NCI-H748 (cell line): ENCODE measurements at regions not wholly inside any gene's neighbourhood (a gene's known extent, or its start where the extent isn't known, plus 50 kb on each side); places are given as distances from the start of the nearest gene placed in this dataset.

Experiments
- DNase-seq: peaks from one replicate; lab custom pipeline; 2025; ENCODE audit not compliant: unreplicated experiment; lab: John Stamatoyannopoulos, UW

DNA sequence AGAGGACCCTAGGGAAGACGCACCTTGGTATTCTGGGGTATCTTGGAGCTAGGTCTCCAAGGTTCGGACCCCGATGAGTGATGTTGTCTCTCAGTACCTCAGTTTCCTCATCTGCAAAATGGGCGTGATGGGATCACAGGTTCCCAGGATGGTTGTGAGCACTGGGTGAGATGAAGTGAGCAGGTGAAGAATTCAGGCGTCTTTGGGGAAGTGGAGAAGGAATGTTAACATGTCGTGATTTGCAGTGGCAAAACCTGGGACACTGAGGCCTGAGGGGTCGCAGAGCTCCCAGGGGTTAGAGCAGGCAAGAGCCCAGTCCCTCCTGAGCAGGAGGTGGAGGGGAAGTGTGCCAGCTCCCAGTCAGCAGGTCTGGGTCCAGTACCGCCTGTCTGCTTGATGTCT is 215.1 kb upstream of the GSE1 start:
- no peak for DNase-seq

DNA sequence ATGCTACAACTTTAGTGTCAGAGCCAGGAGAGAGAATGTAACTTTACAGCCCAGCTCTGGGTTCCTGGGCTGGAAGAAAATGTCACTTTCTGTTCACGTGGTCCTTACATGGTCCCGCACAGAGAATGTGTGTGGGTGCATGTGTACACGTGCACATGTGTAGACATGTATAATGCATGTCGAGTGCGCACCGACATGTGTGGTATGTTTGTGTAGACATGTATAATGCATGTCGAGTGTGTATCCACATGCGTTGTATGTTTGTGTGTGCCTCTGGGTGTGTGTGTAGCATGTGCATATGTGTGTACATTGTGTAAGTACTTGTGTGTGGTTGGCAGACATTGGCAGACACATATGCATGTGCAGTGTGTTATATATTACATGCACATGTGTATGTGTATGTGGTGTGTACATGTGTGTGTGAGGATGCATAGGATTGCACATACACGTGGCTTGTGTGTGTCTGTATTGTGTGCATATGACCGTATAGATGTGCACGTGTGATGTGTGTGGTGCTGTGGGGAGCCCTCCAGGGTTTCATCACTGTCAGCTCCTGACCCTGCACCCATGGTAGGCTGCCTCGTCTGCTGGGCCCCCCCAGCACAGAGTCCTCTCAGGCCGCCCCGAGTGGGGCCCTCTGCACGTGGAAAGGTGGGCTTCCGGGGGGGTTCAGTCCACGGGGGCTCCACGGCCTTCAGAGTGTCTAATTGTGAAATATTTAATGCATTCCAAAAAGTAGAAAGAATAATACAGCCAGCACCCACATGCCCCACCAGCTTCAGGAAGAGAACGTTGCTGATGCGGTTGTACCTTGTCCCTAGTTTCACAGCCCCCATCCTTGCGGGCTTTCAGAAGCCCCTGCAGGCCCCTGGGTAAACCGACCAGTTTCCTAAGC is 214.2 kb upstream of the GSE1 start:
- no peak for DNase-seq

DNA sequence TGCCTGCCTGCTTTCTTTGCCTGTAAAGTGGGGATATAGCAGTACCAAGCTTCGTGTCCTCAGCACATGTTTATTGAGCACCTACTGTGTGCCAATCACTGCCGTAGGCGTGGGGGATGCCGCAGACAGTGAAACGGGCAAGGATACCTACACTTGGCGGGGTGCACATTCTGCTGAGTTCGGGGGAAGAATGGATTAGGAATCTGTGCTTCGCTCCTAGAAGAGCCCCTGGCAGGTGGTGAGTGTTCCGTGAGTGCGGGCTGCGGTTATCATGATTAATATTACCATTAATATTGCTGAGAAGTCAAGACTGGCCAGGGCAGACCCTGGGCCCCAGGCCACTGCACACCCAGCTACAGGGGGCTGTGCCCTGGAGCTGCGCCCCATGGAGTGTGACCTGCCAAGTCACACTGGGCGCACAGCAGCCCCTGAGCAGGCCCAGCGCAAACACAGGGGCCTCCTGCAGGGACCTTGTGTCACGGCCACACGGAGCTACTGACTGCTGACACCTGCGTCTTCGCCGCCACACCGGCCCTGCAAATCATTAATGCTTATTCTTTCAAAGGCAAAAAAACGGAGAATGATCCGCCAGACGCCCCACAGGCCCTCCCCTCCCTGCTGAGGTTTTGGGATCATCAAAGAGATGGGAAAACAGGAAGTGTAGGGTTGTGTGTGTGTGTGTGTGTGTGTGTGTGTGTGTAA is 213.4 kb upstream of the GSE1 start:
- DNase-seq: peak; percentile 54

DNA sequence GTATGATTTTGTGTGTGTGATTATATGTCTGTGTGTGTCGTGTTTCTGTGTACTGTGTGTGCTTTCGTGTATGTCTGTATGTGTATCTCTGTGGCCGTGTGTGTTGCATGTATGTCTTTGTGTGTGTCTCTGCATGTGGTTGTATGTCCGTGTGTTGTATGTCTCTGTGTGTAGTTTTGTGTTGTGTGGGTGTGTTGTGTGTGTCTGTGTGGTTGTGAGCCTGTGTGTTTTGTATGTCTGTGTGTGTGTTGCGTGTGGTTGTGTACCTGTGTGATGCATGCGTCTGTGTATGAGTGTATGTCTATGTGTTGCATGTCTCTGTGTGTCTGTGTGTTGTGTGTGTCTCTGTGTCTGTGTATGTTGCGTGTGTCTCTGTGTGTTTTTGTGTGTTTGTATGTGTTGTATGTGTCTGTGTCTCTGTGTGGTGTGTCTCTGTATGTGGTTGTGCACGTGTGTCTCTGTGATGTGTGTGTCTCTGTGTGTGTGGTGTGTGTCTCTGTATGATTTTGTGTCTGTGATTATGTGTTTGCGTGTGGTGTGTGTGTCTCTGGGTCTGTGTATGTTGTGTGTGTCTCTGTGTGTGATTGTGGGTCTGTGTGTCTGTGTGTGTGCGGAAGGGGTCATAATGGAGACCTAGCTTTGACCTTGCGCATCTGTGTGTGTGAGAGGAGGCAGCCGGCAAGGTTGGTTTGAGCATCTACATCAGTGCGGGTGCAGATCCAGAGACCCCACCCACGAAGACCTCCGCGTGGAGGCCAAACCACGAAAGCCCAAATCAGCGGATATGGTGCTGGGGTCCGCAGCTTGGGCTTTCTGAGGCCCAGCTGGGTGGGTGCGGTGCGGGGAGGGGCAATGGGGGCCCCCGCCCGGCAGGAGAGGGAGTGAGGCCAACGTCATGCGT is 212.6 kb upstream of the GSE1 start:
- no peak for DNase-seq

DNA sequence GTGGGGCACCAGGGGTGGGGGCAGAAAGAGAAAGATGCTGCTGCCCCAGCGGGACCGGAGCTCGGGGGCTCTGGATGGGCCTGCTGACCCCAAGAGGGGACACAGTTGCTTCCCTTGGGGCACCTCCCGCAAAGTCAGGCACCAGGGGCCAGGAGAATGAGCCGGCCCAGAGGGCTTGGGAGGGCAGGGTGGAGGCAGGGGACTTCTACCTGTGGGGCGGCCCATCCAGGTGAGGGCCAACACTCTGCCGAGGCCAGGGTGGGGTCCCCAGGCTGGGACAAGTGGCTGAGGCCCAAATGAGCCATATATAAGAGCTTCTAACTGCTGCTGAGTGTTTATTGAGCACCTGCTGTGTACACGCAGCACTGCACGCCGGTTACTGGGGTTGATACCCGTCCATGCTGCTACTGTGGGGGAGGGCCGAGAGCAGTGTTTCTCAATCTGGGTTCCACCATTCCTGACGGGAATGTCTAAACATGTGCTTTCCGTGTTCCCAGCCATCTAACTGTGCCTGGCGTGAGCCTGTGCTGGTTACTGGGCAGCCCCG is 211.7 kb upstream of the GSE1 start:
- no peak for DNase-seq

DNA sequence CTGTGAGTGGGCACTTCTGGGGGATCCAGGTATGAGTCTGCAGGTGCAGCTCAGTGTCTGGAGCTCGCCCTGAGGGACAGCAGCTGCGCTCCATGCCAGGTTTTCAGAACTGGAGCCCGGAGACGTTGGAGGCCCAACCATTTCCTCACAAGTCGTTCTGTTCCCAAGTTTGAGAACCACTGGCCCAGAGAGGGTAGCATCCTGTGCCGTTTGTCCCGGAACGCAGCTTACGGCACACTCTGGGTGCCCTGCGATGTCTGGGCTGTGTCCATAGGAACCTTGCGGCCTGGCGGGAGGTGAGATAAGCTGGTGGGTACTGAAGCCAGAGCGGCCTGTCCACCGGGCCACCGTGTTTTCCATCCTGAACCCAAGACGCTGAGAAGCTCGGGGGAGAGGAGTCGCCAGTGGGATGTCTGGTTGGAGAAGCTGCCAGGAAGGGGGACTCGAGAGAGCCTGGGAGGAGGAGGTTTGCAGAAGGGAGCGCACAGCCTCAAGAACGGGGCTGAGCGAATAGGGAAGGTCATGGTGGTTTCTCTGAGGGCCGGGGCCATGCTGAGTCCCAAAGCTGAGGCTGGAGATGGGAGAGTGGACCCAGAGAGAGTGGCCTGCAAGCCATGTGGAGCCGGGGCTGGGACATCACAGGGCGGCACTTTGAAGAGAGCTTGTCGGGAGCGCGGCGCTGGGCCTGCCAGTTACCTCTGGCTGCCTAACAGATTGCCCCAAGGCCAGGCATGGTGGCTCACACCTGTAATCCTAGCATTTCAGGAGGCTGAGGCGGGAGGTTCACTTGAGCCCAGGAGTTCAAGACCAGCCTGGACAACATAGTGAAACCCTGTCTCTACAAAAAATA is 211.0 kb upstream of the GSE1 start:
- DNase-seq: no peak

DNA sequence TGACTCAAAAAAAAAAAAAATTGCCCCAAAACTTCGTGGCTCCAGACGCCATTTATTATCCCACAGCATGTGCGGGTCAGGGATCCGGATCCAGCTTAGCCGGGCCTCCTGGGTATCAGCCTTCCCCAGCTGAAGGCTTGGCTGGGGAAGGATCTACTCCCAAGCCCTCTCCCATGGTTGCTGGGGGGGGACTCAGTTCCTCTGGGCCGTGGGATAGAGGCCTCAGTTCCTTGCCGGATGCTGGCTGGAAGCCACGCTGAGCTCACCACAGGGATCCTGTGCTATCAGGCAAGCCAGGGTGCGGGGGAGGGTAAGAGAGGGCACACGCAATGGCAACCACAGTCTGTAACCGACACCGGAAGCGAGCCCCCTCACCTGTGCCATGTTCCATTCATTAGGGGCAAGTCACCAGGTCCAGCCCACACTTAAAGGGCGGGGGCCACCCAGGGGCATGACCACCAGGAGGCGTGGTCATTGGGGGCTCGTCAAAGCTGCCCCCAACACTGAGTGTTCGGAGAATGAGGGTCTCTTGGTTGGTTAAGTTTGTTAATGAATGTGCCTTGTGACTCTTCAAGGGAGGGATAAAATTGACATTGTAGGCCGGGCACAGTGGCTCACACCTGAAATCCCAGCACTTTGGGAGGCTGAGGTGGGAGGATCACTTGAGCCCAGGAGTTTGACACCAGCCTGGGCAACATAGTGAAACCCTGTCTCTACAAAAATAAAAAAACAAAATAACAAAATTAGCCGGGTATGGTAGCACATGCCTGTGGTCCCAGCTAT is 210.0 kb upstream of the GSE1 start:
- DNase-seq: no peak

DNA sequence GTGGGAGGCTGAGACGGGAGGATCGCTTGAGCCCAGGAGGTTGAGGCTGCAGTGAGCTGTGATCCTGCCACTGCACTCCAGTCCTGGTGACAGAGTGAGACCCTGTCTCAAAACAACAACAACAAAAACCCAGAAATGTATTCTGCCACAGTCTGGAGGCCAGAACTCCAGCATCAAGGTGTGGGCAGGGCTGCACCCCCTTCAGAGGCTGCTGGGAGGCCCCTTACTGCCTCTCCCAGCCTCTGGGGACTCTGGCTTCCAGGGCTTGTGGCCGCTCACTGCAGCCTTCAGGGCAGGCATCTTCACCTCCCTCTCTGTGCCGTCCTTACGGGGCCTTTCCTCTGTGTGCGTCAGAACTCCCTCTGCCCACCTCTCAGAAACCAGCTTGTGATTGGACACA is 209.4 kb upstream of the GSE1 start:
- no peak for DNase-seq

DNA sequence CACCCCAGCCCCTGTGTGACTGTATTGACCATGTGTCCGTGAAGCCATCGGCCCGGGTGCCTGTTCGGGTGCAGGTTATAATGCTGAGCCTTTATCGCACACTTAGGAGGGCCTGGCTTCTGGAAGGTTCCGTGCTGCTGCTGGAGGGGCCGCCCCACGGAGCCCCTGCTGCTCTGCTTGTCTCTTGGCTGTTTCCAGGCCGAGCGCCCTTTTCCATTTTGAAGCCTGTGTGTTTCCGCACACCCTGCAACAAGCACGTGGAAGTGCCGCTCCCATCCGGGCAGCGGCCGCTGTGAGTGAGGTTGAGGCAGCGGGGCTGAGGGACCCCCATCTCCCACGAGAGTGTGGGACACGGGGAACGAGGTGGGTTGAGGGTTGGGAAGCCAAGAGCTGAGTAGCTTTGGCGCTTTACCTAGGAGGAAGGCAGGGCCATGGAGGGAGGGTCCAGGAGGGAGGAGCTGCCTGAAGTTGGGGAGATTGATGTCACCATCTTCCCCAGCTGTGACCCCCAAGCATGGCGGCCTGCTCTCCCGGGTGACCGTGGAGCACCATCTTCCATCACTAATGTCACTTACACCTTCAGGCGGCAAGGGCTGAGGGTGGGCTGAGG is 200.1 kb upstream of the GSE1 start:
- no peak for DNase-seq

DNA sequence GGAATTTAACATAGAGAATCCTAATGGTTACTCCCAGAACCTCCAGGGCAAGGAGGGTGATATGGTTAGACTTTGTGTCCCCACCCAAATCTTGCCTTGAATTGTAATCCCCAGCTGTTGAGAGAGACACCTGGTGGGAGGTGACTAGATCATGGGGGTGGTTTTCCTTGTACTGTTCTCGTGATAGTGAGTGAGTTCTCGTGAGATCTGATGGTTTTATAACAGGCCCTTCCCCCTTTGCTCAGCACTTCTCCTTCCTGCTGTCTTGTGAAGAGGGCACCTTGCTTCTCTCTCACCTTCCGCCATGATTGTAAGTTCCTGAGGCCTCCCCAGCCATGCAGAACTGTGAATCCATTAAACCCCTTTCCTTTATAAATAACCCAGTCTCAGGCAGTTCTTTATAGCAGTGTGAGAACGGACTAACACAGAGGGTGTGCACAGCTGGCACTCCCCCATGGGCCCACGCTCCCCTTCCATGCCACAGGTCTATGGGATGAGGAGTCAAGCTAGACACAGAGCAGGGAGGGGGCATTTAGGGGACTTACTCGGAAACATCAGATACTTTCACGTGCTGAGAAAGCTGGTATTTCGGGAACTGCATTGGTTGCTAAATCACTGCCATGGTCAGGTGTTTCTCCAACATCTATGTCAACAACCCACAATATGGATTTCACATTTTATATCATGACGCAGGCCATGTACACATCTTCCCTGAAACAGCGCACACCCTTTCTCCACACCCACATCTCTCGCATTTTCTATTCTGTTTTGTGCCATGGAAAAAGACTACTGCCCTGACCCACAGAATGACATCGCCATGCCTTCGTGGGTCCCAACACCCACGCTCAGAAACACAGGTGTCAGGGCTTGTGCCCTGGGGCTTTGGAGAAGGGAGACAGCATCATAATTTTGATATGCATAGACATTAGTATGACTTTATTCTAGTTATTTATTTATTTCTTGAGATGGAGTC is 199.1 kb upstream of the GSE1 start:
- no peak for DNase-seq

DNA sequence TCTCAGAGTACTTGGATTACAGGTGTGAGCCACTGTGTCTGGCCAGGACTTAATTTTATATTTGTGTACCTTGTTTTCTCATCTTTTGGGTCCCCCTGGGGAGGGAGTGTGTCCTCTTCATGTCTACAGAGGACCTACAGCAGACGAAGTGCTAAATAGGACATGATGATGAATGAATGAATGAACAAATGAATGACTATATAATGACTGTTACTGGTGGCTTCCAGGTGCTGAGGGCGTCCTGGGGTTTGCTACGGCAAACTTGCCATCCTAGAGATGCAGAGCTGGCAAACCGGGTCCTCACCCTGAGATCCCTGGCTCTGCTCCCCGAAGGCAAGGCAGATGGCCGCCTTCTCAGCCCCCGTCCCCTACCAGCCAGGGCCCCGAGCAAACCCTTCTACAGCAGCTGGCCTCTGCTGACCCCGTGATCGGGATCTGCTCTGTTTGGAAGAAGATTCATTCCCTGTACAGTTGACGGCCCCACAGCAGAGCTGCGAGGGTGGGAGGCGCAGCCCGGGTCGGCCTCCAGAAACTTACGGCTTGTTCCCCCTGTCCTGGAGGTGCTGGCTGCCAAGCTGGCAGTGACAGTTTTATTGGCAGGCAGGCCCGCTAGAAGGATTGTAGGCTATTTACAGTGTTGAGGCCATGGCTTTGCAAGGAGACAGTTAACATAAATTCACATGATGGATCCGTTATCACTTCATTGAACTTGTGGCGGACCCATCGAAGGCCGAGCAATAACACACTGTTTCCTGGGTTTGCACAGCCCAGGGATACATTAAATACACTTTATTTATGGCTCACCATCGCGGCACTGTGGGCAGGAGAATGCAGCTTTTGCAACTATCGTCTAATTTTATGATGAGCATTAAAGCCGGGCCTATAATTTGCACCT is 197.7 kb upstream of the GSE1 start:
- peak; percentile 23 for DNase-seq

DNA sequence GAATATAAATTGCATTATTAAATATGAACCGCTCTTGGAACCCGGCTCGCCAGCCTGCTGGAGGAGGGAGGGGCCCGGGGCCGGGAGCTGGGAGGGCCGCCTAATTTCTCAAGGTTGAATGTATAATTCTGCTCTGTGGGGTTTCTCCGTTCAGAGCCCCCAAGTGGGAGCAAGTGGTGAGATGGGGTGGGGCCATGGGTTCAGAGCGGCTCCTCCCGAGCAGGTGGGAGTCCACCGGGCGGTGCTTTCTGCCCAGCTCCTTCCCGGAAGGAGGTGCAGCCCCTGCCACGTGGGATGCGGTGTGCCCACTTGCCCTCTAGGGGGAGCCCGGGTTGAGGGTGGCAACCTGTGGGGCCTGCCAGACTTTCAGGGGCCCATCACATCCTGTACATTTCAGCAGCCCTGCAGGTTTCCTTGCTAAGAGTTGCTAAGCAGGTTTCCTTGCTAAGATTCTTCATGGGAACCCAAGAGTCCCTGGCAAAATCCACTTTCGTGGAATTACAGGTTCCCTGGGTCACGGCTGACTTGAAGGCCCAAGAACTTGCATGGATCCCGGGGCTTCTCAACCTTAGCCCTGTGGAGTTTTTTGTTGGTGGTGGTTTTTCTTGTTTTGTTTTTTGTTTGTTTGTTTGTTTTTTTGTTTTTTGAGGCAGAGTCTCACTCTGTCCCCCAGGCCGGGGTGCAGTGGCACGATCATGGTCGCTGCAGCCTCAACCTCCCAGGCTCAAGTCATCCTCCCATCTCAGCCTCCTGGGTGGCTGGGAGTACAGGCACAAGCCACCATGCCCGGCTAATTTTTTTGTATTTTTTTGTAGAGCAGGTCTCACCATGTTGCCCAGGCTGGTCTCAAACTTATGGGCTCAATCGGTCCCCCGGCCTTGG is 196.7 kb upstream of the GSE1 start:
- DNase-seq: peak; percentile 79

DNA sequence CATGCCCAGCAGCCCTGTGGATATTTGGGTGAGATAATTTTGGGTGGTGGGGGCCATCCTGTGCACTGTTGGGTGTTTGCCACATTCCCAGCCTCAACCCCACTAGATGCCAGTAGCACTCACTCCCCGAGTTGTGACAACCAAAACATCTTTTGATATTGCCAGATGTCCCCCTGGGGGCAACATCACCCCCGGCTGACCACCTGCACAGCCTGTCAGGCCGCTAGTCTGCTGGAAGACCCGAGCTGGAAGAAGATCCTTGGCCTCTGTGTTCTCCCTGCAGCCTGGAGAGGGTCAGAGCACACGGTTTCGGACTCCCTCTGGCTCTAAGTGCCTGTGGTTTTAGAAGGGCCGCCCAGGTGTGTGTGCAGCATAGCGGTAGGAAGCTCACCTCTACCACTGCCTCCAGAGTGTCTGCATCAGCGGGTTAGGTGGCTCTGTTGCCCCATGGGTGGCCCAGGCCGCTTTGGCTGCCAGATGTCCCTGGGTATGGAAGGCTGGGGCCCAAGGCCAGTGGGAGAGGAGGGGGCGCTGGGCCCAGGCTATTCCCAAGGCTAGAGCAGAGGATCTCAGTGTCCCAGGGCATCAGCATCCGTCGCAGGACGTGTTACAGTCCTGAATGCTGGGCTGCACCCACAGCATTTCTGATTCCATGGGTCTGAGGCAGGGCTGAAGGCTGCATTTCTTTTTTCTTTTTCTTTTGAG is 195.8 kb upstream of the GSE1 start:
- peak; percentile 12 for DNase-seq

DNA sequence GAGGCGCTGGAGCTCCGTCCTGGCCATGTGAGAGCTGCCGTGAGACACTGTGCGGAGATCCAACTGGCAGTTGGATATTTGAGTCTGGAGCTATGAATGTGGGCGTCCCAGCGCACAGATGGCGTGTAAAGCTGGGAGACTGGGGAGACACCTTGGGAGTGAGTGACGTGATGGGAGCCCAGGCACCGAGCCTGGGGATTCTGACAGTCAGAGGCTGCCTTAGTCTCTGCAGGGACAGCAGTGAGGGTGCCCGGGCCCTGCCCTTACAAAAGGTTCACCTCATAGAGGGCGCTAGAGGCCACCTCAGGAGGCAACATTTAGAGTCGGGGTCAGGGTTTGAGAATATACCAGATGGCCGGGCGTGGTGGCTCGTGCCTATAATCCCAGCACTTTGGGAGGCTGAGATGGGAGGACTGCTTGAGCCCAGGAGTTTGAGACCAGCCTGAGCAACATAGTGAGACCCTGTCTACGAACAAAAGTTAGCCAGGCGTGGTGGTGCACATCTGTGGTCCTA is 194.1 kb upstream of the GSE1 start:
- DNase-seq: peak; percentile 23
